ENCODE measurements at regions not wholly inside any gene's neighbourhood (a gene's known extent, or its start where the extent isn't known, plus 50 kb on each side); places are given as distances from the start of the nearest gene placed in this dataset.

- DNase-seq (ENCODE audit: low read depth in 1 of 2, low spot score in 2 of 2): no peak
- no peaks in the 10 kb centered on the region for H3K9me3 ChIP-seq (replicated peaks)
- H3K27me3 ChIP-seq (replicated peaks): no peaks in the 10 kb centered on the region
These were observed 56.8 kb upstream of the EMCN start for GRCh38 chr4:100574607-100575006.

DNA sequence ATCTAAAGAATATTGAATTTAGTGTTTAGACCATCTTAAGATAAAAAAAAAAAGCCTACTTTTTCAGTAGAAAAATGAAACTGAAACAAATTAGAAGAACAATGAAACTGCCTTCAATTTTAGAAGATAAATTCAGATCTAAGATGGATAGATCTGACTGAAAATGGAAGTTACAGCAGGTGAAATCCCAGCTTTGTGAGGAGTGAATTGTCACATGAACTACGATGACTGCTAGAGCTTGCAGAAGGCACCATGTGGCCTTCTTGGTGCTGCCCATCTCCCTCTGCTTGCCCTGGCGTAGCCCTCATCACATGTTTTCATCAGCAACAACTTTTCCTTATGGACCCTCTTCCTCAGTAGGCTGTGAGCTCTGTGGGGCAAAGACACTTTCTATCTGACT, 51.4 kb upstream of the EMCN start:
- Histone ChIP-seq H3K36me3 (no peaks in the 10 kb centered on the region), H3K4me1 (replicated peaks) (no peaks in the 10 kb centered on the region), H3K4me3 (no peak overlapping the region), H3K27me3 (replicated peaks) (no peaks in the 10 kb centered on the region), H3K9me3 (replicated peaks) (no peaks in the 10 kb centered on the region), H3K27ac (no peak overlapping the region)
- no peak for DNase-seq (ENCODE audit: low read depth in 1 of 2, low spot score in 2 of 2)

More at GRCh38 chr4:100574607-100575006, 56.8 kb upstream of the EMCN start:
- H3K4me1 ChIP-seq (replicated peaks): no peaks in the 10 kb centered on the region
- no peak overlapping the region for H3K27ac ChIP-seq
- no peaks in the 10 kb centered on the region for H3K36me3 ChIP-seq
- H3K4me3 ChIP-seq: no peak overlapping the region

All from SJSA1 (cell line).